Lower leg skin (tissue), 4 donors: ENCODE measurements at regions not wholly inside any gene's neighbourhood (a gene's known extent, or its start where the extent isn't known, plus 50 kb on each side); places are given as distances from the start of the nearest gene placed in this dataset.

Source experiments
- DNase-seq, 2 donors: peaks; one replicate each; pipeline ENCODE4 v3.0.0-alpha.2; 2019; ENCODE audit warnings: low spot score in 2 of 2
- H3K4me3 ChIP-seq: fragments of 200-600 bp; sonication (generic); 2 replicates; pipeline ENCODE4 v1.5.1; 2017; ENCODE audit warnings: mild to moderate bottlenecking, low read depth; ENCODE audit not compliant: poor library complexity, severe bottlenecking
- POLR2A ChIP-seq, 2 donors: fragments of 450-650 bp; IDR thresholded peaks; one replicate each; pipeline ENCODE4 v1.6.1; 2016 to 2017; ENCODE audit warnings: antibody characterized with exemption in 2 of 2, mild to moderate bottlenecking in 1 of 2, moderate library complexity in 1 of 2
- WGBS, 2 donors: methylation state at CpG; one replicate each; pipeline ENCODE4 v1.1.5; 2018; 5-methylcytosine and 5-hydroxymethylcytosine counted together
- intact Hi-C: fragments of 100-400 bp; cut with DNase I; formaldehyde crosslinking; loops from one replicate; pipeline ENCODE4 v1.15.0; 2023; ENCODE audit warnings: low total_unique reads
- TF ChIP-seq, protein P1 (sequence below), 3 donors: fragments of 450-650 bp; IDR thresholded peaks; one replicate each; pipeline ENCODE4 v1.5.1; 2016; ENCODE audit warnings: antibody characterized with exemption in 3 of 3, mild to moderate bottlenecking in 3 of 3, moderate library complexity in 2 of 3

DNA sequence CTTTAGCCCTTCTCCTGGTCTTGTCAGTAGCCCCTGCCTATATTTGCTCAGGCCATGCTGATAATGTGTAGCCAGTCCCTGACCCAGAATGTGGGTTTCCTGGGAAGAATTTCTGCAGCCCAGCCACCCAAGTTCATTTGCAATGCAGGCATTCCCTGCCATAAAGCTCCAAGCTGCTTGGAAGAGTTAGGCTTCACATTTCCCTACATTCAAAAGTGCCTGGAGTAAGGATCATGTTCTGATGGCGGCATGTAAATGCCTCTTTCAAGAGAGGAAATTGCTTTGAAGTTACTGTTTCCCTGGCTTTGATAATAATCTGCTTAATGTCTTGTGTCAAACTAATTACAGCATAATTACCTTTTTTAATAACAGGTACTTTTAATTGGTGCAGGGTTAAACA, 266.1 kb downstream of the MIAT start:
- 56 to 62% methylated on average over 1 of the region's 1 CpG for WGBS, 2 donors

DNA sequence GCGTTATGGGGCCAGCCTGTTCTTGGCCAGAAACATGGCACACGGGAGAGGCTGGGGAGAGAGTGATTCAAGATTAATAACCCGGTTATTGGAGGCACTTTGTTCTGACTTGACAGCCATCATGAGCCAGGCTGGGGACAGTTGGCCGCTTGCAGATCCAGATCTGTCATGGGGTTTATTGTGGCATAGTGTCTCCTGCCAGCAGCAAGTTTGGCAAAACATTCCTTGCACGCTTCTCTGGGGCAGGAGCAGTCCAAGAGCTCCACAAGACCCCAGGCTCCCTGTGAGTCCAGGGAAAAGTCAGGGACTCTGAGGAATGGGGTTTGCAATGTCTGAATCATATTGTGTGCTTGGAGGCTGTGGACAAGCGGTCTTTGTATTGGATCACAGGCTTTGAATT, 270.4 kb downstream of the MIAT start:
- WGBS, 2 donors = 51 to 52% methylated on average over 5 to 6 of the region's 6 CpGs
- intact Hi-C loops = no loop called here
- no peak for DNase-seq
- H3K4me3 ChIP-seq = no peak overlapping the region
- TF ChIP-seq, protein P1, sequence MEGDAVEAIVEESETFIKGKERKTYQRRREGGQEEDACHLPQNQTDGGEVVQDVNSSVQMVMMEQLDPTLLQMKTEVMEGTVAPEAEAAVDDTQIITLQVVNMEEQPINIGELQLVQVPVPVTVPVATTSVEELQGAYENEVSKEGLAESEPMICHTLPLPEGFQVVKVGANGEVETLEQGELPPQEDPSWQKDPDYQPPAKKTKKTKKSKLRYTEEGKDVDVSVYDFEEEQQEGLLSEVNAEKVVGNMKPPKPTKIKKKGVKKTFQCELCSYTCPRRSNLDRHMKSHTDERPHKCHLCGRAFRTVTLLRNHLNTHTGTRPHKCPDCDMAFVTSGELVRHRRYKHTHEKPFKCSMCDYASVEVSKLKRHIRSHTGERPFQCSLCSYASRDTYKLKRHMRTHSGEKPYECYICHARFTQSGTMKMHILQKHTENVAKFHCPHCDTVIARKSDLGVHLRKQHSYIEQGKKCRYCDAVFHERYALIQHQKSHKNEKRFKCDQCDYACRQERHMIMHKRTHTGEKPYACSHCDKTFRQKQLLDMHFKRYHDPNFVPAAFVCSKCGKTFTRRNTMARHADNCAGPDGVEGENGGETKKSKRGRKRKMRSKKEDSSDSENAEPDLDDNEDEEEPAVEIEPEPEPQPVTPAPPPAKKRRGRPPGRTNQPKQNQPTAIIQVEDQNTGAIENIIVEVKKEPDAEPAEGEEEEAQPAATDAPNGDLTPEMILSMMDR (IDR thresholded peaks at IDR 0.05) = no peak
- no peak for TF ChIP-seq POLR2A (IDR thresholded peaks at IDR 0.05)

More for the DNA sequence above, 266.1 kb downstream of the MIAT start:
- DNase-seq = no peak
- no peak for TF ChIP-seq POLR2A (IDR thresholded peaks at IDR 0.05)
- TF ChIP-seq, protein P1 (IDR thresholded peaks at IDR 0.05) = no peak
- H3K4me3 ChIP-seq = no peak overlapping the region
- intact Hi-C loops = no loop called here

DNA sequence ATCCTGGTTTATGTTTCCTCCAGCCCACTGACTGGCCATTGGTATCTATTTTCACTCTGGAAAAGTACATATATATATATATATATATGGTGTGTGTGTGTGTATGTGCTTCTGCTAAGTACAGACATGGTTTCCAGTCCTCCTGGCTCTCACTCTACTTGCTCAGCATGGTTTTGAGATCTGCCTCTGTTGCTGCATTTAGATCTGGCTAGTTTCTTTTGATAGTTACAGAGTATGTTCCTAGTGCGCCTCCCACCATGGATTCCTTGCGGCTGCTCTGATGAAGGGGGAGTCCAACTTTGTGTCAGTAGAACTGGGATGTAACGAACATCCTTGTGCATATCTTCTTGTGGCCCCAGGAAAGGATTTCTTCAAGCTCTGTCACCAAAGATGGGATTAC, 274.1 kb downstream of the MIAT start:
- WGBS, 2 donors = 92 to 94% methylated on average over 3 of the region's 3 CpGs
- no peak for TF ChIP-seq POLR2A (IDR thresholded peaks at IDR 0.05)
- TF ChIP-seq, protein P1 (IDR thresholded peaks at IDR 0.05) = no peak
- intact Hi-C loops = no loop called here
- H3K4me3 ChIP-seq = no peak overlapping the region
- no peak for DNase-seq

DNA sequence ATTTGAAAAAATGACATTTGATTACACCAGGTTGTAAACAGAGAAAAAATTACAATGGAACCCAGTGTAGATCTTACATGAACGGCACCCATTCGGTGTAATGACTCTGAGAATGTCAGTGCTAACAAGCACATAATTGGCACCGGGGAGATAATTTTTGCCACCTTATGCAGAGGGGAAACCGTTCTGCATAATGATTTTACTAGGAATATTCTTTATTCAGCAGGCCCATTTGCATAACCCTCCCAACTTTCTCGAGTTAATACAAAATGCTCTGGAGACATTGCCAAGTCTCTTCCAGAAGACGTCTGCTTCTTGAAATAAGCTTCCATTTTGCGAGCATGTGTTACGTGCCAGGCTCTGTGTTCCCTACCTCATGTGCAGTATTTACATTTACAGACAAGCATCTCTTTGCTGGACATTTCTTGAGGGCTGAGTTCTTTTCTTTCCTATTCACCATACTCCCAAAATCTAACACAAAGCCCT, 275.8 kb downstream of the MIAT start:
- DNase-seq = no peak
- no peak for TF ChIP-seq POLR2A (IDR thresholded peaks at IDR 0.05)
- TF ChIP-seq, protein P1 (IDR thresholded peaks at IDR 0.05) = no peak
- intact Hi-C loops = no loop called here
- no peak overlapping the region for H3K4me3 ChIP-seq
- 86 to 87% methylated on average over 8 of the region's 8 CpGs for WGBS, 2 donors

DNA sequence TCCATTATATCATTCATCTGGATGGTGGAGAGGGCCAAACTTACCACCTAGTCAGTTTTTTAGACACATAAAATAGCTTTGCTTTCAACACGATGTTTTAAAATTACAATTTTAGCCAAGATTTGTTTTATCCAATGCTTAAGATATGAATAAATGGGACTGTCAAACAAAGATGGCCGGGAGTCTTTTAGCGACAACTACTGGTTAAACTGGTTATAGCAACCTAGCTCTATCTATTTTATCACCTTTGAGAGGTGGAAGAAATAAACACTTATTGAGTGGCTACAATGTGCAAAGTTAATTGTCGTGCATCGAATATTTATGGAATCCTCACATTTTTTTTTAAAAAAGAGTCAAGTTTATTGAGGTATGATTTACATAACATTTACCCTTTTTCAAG, 279.8 kb downstream of the MIAT start:
- TF ChIP-seq, protein P1 (IDR thresholded peaks at IDR 0.05) = no peak
- TF ChIP-seq POLR2A (IDR thresholded peaks at IDR 0.05) = no peak
- no peak overlapping the region for H3K4me3 ChIP-seq
- no peak for DNase-seq
- WGBS, 2 donors = 91 to 95% methylated on average over 5 of the region's 5 CpGs
- intact Hi-C loops = no loop called here

DNA sequence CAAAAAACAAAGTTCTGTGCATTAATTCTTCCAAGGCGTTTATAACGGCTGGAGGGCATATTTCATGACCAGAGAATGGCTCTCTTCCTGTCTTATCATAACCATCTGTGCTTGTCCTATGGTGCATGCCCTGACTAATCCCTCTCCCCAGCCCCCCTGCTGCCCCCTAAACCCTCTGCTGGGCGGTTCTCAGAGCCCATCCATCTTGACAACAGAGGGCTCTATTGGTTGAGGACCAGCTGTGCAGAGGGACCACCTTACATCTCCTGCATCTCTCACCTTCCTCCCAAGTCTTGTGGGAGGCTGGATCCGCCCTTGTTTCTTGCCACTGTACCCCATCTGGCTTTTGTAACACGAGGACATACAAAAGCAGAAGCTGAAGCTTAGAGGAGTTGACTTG, 282.1 kb downstream of the MIAT start:
- TF ChIP-seq, protein P1 (IDR thresholded peaks at IDR 0.05) = no peak
- TF ChIP-seq POLR2A (IDR thresholded peaks at IDR 0.05) = no peak
- peak in 1 of 2 donors; percentile 31 for DNase-seq
- WGBS, 2 donors = 43 to 53% methylated on average over 5 of the region's 5 CpGs
- intact Hi-C loops = no loop called here
- H3K4me3 ChIP-seq = no peak overlapping the region
